ENCODE measurements at regions not wholly inside any gene's neighbourhood (a gene's known extent, or its start where the extent isn't known, plus 50 kb on each side); places are given as distances from the start of the nearest gene placed in this dataset.
"Not testable (repeated sequence)": the region's sequence is repeated elsewhere in the genome, so short reads cannot be mapped to it uniquely, and the experiment has no call there.

GRCh38 chr1:143619851-143620250, 351.9 kb downstream of the FAM72C start:
- DNase-seq (ENCODE audit: low read depth) = no peak

GRCh38 chr1:143611159-143611558, 360.6 kb downstream of the FAM72C start:
- no peak for DNase-seq (ENCODE audit: low read depth)

GRCh38 chr1:143610196-143610595, 361.6 kb downstream of the FAM72C start:
- no peak for DNase-seq (ENCODE audit: low read depth)

DNA sequence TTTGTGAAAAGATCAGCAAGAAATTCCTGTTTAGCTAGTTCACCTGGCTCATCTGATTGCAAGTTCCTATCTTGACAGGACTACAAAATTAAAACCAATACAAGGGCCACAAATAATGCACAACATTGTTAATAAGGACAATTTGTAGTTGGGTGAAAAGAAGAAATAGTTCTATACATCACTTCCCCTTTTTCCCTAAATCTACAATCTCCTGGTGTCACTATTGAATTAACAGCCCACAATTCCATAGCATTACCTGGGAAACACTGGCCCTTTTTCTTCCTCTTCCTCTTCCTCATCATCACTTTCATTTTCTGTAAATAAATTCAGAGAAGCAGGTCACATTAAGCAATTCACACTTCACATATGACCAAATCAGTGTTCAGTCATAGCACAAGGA, 366.9 kb downstream of the FAM72C start:
- DNase-seq (ENCODE audit: low read depth) = no peak

- no peak for DNase-seq (ENCODE audit: low read depth)
Measured at GRCh38 chr1:143584508-143584907, 387.3 kb downstream of the FAM72C start.

DNA sequence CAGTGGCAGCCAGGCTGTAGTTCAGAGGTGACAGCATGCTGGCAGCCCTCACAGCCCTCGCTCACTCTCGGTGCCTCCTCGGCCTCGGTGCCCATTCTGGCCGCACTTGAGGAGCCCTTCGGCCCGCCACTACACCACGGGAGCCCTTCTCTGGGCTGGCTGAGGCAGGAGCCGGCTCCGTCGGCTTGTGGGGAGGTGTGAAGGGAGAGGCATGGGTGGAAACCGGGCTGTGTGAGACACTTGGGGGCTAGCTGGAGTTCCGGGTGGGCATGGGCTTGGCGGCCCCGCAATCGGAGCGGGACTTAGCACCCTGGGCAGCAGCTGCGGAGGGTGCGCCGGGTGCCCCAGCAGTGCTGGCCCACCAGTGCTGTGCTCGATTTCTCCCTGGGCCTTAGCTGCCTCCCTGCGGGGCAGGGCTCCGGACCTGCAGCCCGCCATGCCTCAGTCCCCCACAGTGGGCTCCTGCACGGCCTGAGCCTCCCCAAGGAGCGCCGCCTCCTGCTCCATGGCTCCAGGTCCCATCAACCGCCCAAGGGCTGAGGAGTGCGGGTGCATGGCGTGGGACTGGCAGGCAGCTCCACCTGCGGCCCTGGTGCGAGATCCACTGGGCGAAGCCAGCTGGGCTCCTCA, 396.8 kb downstream of the FAM72C start:
- no peak for DNase-seq (ENCODE audit: low read depth)

DNA sequence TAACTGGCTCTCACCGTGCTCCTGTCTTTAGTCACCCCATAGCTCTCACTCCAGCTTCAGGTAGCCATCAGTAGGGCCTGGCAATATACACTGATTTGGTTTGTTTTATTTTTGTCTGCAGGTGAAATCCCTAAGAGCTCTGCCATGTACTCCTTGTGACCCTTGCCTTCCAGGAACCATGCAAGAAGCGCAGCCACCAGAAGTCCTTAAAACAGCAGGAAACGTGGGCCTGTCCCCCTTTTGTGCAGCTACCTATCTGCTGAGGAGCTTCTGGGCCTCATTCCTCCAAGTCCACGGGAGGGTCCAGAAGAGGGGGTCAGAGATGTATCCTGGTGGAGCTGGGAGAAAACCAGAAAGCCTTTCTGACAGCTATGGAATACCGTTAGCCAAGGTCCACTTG, 399.1 kb downstream of the FAM72C start:
- DNase-seq (ENCODE audit: low read depth) = not testable (repeated sequence)

GRCh38 chr1:143563761-143564160, 408.0 kb downstream of the FAM72C start:
- DNase-seq (ENCODE audit: low read depth) = not testable (repeated sequence)

GRCh38 chr1:143553627-143554026, 418.2 kb downstream of the FAM72C start:
- no peak for DNase-seq (ENCODE audit: low read depth)

DNA sequence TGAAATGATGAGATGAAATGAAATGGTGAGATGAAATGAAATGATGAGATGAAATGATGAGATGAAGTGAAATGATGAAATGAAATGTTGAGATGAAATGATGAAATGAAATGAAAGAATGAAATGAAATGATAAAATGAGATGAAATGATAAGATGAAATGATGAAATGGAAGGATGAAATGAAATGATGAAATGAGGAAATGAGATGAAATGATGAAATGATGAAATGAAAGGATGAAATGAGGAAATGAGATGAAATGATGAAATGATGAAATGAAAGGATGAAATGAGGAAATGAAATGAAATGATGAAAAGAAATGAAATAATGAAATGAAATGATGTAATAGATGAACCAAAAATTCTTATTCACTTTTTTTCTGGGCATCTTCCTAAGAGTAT, 467.1 kb downstream of the FAM72C start:
- not testable (repeated sequence) for DNase-seq (ENCODE audit: low read depth)

DNA sequence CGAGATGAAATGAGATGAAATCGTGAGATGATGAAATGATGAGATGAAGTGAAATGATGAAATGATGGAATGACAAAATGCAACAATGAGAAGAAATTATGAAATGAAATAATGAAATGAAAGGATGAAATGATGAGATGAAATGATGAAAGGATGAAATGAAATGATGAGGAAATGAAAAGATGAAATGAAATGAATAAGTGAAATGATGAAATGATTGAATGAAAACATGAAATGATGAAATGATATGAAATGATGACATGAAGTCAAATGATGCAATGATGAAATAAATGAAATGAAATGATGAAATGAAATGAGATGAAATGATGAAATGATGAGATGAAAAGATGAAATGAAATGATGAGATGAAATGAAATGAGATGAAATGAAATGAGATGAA, 467.7 kb downstream of the FAM72C start:
- DNase-seq (ENCODE audit: low read depth) = not testable (repeated sequence)

DNA sequence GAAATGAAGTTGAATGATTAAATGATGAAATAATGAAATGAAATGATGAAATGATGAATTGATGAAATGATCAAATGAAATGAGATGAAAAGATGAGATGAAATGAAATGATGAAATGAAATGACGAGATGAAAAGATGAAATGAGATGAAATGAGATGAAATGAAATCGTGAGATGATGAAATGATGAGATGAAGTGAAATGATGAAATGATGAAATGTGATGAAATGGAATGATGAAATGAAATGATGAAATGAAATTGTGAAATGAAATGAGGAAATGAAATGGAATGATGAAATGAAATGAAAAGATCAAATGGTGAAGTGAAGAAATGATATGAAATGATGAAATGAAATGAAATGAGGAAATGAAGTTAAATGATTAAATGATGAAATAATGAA, 468.7 kb downstream of the FAM72C start:
- not testable (repeated sequence) for DNase-seq (ENCODE audit: low read depth)

DNA sequence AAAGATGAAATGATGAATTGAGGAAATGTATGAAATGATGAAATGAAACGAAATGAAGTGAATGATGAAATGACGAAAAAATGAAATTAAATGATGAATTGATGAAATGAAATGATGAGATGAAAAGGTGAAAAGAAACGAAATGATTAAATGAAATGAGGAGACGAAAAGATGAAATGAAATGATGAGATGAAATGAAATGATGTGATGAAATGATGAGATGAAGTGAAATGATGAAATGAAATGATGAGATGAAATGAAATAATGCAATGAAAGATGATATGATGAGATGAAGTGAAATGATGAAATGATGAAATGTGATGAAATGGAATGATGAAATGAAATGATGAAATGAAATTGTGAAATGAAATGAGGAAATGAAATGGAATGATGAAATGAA, 469.7 kb downstream of the FAM72C start:
- DNase-seq (ENCODE audit: low read depth) = not testable (repeated sequence)

DNA sequence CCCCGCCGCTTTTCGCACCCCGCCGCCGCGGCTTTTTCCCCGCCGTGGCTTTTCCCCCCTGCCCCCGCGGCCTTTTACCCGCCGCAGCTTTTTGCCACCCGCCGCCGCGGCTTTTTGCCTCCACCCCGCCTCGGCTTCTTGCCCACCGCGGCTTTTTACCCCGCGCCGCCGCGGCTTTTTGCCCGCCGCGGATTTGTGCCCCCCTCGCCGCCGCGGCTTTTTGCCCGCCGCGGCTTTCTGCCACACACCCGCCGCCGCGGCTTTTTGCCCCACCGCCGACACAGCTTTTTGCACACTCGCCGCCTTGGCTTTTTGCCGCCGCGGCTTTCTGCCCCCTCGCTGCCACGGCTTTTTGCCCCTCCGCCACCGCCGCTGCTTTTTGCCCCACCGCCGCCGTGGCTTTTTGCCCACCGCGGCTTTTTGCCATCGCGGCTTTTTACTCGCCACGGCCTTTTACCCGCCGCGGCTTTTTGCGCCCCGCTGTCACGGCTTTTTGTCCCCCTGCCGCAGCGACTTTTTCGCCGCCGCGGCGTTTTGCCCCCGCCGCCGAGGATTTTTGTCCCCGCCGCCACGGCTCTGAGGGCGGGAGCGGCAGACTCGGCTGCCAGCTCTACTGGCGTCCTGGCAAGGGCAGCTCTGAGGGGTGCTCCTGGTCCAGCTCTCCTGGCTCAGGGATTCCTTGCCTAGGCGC, 473.6 kb downstream of the FAM72C start:
- DNase-seq (ENCODE audit: low read depth) = not testable (repeated sequence)

DNA sequence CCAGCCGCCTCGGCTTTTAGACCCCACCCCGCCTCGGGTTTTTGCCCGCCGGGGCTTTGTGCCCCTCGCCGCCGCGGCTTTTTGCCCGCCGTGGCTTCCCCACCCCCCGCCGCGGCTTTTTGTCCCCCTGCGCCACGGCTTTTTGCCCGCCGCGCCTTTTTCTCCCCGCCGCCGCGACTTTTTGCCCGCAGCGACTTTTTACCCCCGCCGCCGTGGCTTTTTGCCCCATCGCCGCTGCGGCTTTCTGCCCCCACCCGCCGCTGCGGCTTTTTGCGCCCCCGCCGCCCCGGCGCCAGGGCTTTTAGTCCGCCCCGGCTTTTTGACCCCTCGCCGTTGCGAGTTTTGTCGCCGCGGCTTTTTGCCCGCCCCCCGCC, 474.4 kb downstream of the FAM72C start:
- DNase-seq (ENCODE audit: low read depth) = no peak

DNA sequence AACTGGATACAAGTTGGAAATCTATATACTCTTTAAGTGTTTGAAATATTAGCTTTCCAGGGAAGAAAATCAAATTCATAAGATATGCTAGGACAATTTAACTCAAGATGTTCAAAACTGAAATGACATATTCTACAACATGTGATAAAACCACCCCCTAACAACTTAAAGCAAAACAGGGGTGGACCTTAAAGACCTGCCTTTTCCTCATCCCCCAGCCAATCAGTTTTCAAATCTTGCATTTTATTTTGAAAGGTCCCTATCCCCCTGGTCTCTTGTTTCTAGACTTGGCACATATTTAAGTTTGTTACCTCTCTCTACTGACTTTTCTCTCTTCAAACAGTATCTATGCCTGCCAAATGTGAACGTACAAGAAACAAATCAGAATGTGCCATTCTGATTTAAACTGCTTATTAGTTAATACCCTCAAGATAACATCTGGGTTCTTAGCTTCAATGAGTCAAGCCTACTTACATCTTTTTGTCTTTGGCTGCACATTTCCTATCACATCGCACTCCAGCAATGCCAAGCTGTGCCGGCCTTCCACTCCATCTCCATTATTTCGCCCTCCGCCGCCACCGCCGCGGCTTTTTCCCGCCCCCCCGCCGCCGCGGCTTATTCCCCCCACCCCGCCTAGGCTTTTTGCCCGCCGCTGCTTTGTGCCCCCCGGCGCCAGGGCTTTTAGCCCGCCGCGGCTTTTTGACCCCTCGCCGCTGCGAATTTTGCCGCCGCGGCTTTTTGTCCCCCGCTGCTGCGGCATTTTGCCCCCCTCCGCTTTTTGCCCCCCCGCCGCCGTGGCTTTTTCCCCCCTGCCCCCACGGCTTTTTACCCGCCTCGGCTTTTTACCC, 475.0 kb downstream of the FAM72C start:
- not testable (repeated sequence) for DNase-seq (ENCODE audit: low read depth)

All from amniotic epithelial cell (primary cell).